ENCODE measurements at regions not wholly inside any gene's neighbourhood (a gene's known extent, or its start where the extent isn't known, plus 50 kb on each side); places are given as distances from the start of the nearest gene placed in this dataset.

- no peak for TF ChIP-seq ZNF586 (CRISPR knock-in tag; conservative IDR thresholded peaks at IDR 0.05)
- TF ChIP-seq ZBED1 (IDR thresholded peaks at IDR 0.05) = no peak
- TF ChIP-seq ZNF384 (IDR thresholded peaks at IDR 0.05; ENCODE audit: low read depth, low read length) = no peak
- no peak for TF ChIP-seq TRIM28 (IDR thresholded peaks at IDR 0.05)
- no peak for TF ChIP-seq NONO (IDR thresholded peaks at IDR 0.05; ENCODE audit: low read depth in 2 of 2, low read length in 1 of 2)
- TF ChIP-seq ZNF766 (CRISPR knock-in tag; conservative IDR thresholded peaks at IDR 0.05) = no peak
- no peak for TF ChIP-seq ZBTB5 (IDR thresholded peaks at IDR 0.05)
- TF ChIP-seq MYC (IDR thresholded peaks at IDR 0.05; ENCODE audit: low read depth, low read length) = no peak
- no peak for TF ChIP-seq MYC (CRISPR knock-in tag; IDR thresholded peaks at IDR 0.05; ENCODE audit: borderline replicate concordance, low read depth)
- TF ChIP-seq FOS (IDR thresholded peaks at IDR 0.05; ENCODE audit: extremely low read depth, insufficient read length) = no peak
- no peak for TF ChIP-seq THAP7 (CRISPR knock-in tag; IDR thresholded peaks at IDR 0.05)
- no peak for TF ChIP-seq CGGBP1 (CRISPR knock-in tag; IDR thresholded peaks at IDR 0.05)
- TF ChIP-seq NFIC (IDR thresholded peaks at IDR 0.05) = no peak
- TF ChIP-seq FOXA1 (IDR thresholded peaks at IDR 0.05; ENCODE audit: borderline replicate concordance) = no peak
- TF ChIP-seq GABPA (tag; conservative IDR thresholded peaks at IDR 0.05; ENCODE audit: low read depth) = no peak
- TF ChIP-seq PHF8 (IDR thresholded peaks at IDR 0.05; ENCODE audit: borderline replicate concordance, low read length) = no peak
- TF ChIP-seq POU5F1 (IDR thresholded peaks at IDR 0.05; ENCODE audit: borderline replicate concordance, low read depth, low read length, partially characterized antibody) = no peak
- TF ChIP-seq ELK3 (CRISPR knock-in tag; IDR thresholded peaks at IDR 0.05) = no peak
- no peak for TF ChIP-seq NUFIP1 (IDR thresholded peaks at IDR 0.05; ENCODE audit: partially characterized antibody)
- TF ChIP-seq ZNF699 (CRISPR knock-in tag; IDR thresholded peaks at IDR 0.05; ENCODE audit: insufficient replicate concordance) = no peak
- Histone ChIP-seq H3K9ac (ENCODE audit: insufficient read depth in 1 of 2, low read depth in 2 of 2, low read length in 2 of 2) (no peak overlapping the region), H4K20me1 (replicated peaks; ENCODE audit: control insufficient read depth, insufficient read depth, low read length) (no peaks in the 10 kb centered on the region), H3K4me1 (replicated peaks in 1 of 2; ENCODE audit: control insufficient read depth in 2 of 2, insufficient read depth in 2 of 2, low read length in 2 of 2) (no peaks in the 10 kb centered on the region), H3K27ac (ENCODE audit: extremely low read depth, low read depth, low read length) (no peak overlapping the region), H2AFZ (ENCODE audit: low read depth, low read length) (no peak overlapping the region), H3K36me3 (ENCODE audit: control insufficient read depth, insufficient read depth, low read length) (no peaks in the 10 kb centered on the region), H3K79me2 (ENCODE audit: control insufficient read depth, insufficient read depth, low read length) (no peaks in the 10 kb centered on the region), H3K9me1 (ENCODE audit: control insufficient read depth, insufficient read depth, low read length) (no peaks in the 10 kb centered on the region), H3K4me3 (no peak overlapping the region), H3K9me3 (replicated peaks; ENCODE audit: control insufficient read depth, insufficient read depth, low read depth, low read length) (peaks cover 2% of the 10 kb centered on the region; the same call in 1 of the 2 replicates), H3K27me3 (ENCODE audit: control insufficient read depth in 2 of 2, insufficient read depth in 2 of 2, low read length in 2 of 2) (peaks cover 11 to 13% of the 10 kb centered on the region in 2 experiments; a peak in 4 of 5 replicates), H3K4me2 (ENCODE audit: insufficient read depth, low read length) (no peak overlapping the region)
- BruUV-seq (replicated peaks) = no TSS peak
- FAIRE-seq (no peak), DNase-seq (ENCODE audit: extremely low read depth in 1 of 4, low spot score in 3 of 4) (no peak), ATAC-seq (no peak)
- CTCF ChIA-PET (ENCODE audit: low intra/inter-chr PET ratio) = no interaction called here
- POLR2A ChIA-PET = interaction anchor here (1.0 to 1.1 kb wide), 2 partner anchors 13 to 20 kb away, joined by 3 read pairs; no protein-coding TSS in a partner anchor
- in situ Hi-C loops (cut with MboI) (no loop called here), intact Hi-C loops (cut with micrococcal nuclease) (no loop called here)
- WGBS (ENCODE audit: insufficient coverage, low coverage, missing lambda C conversion rate) = 0% methylated on average over 1 of the region's 1 CpG
Measured at GRCh38 chr6:159620947-159621346, 72.1 kb downstream of the SOD2 start.

Measured in K562 (cell line).